CD4-positive, alpha-beta T cell treated with Interleukin-15 for 1 hour (primary cell): ENCODE measurements at regions not wholly inside any gene's neighbourhood (a gene's known extent, or its start where the extent isn't known, plus 50 kb on each side); places are given as distances from the start of the nearest gene placed in this dataset.
"Not testable (repeated sequence)": the region's sequence is repeated elsewhere in the genome, so short reads cannot be mapped to it uniquely, and the experiment has no call there.

Experiments used
- DNase-seq: peaks from one replicate; pipeline ENCODE4 v3.0.0-alpha.2; 2020

DNA sequence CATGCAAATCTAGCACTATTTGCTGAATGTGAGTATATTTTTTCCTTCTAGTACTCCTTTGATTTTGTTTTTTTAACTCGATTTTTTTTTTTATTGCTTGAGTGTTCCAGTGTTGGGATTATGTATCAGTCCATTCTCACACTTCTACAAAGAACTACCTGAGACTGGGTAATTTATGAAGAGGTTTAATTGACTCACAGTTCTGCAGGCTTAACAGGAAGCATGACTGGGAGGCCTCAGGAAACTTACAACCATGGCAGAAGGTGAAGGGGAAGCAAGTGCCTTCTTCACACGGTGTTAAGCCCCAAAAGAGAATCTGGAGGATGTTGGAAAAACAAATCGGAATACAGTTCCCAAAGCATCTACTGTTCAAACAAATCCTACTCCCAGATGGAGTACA lies 69.1 kb downstream of the ZNF518B start:
- not testable (repeated sequence) for DNase-seq

DNA sequence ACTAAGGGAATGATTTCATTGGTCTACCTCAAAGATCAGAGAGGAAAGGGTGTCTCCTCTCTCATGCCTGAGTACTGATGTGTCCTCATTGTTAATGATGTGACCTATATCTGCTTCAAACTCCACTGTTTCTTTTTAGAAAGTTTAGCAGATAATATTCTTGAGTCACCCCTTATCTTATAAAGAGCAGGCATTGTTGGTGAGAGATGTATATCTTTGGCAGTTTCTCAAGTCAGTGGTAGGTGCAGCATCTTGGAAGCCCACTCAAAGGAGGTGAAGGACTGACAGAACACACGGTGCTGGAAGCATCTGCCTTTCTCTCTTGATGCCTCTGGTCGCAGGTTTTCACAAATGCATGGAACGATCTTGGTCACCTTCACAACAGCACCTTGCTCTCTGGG lies 71.2 kb downstream of the ZNF518B start:
- no peak for DNase-seq

DNA sequence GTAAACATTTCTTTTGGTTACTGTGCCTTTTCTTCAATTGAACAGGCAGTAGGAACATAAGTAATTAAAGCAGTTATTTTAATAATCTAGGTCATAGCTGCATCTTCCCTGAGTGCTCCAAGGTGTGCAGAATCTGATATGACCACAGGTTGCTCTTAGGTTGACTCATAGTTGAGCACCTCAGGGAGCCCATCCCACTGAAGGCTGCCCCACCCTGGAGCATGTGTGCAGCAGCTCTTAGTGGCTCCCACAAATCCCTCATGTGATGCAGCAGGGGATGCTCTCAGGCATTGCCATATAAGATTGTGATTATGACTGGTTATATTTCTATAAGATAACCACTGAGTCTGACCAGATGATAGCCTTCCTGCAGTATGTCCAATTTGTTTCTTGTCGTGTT lies 72.3 kb downstream of the ZNF518B start:
- no peak for DNase-seq

DNA sequence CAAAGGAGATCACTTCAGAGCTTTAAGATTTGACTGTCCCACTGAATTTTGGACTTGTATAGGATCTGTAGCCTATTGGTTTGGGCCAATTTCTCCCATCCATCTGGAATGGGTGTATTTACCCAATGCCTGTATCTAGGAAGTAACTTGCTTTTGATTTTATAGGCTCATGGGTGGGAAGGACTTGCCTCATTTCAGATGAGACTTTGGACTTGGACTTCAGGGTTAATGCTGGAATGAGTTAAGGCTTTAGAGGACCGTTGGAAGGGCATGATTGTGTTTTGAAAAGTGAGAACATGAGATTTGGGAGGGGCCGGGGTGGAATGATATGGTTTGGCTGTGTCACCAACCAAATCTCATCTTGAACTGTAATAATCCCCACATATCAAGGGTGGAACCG lies 73.8 kb downstream of the ZNF518B start:
- no peak for DNase-seq

DNA sequence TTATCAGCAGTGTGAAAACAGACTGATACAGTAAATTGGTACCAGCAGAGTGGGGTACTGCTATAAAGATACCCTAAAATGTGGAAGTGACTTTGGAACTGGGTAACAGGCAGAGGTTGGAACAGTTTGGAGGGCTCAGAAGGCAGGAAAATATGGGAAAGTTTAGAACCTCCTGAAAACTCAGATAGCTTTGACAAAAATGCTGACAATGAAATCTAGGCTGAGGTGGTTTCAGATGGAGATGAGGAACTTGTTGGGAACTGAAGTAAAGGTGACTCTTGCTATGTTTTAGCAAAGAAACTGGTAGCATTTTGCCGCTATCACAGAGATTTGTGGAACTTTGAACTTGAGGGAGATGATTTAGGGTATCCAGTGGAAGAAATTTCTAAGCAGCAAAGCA lies 75.1 kb downstream of the ZNF518B start:
- DNase-seq: not testable (repeated sequence)

DNA sequence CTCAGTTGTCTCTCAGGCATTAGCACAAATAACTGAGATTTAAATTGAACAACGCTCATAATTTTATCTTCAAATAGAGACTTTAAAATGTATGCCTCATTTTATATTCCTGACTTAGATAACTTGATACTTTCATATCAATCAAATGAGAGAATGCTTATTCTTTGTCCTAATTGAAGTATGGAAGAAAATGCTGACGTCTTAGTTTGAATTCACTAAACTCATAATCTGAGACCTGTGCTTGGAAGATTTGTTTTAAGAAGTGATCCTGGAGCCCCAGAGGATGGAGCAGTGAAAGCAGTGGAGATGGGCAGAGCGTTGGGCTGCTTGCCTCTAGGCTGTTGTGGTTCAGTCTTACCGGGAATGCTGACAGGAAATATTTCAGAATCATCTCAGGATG lies 76.1 kb downstream of the ZNF518B start:
- no peak for DNase-seq

DNA sequence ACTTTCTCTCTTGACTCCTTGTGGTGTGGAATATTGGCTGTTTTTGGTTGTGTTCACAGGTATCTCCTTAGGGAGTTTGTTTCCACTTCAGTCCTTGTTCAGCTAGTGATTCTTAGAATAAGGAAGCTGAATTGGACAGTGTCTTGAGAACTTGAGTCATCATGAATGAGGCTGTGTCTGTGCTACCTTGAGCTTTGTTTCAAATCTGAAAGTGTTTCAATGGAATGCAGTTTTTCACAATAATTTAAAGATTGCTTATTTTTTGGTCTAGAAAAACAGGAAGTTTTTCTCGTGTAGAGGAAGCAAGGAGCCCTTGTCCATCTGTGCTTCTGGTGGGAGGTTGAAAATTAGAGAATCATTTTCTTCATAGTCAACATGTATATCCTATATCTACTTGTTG lies 76.5 kb downstream of the ZNF518B start:
- no peak for DNase-seq

DNA sequence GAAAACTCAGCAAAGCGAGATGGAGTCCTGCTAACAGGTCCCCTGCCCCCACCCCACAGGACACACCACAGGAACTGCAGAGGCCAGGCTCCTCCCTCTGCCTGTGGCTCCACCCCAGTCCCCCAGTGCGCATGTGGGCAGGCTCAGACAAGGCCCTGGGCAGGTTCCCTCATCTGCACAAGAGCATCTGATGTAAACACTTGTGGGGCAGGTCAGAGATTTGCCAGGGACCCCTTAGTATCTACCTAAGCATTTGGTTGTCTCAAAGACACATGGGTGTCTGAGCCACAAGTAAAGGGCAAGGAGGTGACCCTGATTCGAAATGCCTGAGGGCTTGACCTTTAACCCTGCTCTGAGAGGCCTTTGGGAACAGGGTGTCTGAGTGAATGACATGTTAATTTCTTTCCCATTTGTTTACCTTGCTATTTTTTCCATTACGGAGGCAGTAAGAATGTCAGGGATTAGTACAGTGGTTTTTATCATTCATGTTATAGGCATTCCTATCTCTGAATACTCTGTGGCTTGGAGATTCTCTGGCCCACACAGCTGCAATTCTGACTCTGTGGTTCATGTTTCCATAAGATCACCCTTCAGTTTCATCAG lies 85.3 kb downstream of the ZNF518B start:
- no peak for DNase-seq

DNA sequence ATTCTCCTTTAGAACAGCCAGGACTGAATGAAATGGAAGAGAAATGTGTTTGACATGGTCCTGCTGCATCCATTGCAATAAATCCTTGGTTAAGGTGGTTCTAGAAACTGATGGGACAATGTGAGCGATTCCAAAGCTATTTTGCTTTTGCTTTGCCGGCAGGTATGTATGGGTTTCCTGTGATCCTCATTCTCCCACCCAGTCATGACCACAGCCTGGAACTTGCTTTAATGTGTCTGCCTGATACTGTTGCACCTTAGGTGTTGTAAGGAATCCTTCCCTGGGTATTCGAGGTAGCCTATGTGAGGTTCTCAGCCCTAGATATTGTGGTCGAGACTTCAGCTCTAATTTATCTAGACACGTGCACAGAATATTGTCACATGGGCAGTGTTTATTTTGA lies 86.1 kb downstream of the ZNF518B start:
- DNase-seq: no peak

DNA sequence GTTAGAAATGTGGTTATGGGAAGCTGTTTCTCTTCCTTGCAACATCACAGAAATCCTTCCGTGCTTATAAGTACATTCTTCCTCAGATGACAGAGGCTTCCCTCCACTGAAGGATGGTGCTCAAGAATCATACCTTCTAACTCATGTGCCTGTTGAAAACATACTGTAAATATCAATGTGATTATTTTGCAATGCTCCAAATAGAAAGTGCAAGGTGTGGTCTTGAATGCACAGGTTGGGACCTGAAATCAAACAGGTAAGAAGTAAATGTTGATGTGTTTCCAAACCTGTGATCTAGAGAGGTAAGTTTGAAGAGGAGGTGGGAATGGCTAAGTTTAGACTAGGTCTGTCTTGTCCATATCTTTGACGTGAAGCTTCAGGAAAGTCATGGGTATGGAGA lies 87.7 kb downstream of the ZNF518B start:
- DNase-seq: no peak

DNA sequence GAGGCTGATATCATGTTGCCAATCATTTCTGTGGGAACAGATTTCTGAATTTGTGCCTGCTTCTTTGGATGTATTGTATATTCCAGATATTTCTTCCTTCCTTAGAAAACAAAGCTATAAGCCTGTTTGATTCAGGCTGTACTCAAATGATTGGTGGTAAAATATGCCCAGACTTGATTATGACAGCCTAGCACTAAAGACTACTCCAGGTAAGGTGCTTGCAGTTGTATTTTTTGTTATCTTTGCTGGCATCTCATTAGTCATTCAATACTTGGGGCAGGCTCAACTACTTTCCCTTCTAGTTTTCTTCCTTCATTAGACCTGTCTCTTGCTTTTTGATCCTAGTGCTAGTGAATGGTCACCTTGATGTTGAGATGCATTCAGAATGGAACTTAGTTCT lies 90.6 kb downstream of the ZNF518B start:
- no peak for DNase-seq

DNA sequence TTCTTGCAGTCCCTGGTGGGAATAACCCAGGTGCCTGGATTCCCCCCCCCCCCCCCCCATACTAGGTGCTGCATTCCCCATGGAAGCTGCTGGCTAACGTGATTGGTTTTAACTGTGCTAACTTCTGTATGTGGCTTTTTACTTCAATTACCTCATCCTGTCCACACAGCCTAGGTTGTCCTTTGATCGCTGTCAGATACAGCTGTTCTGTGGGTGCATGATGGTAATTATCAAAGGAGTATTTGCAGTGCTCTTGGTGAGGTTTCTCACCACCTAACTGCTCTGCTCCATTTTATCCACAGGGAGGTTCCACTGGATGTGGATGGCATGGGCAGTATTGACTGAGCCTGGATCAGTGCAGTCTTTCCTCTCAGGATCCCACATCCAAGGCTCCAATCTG lies 93.0 kb downstream of the ZNF518B start:
- DNase-seq: no peak

DNA sequence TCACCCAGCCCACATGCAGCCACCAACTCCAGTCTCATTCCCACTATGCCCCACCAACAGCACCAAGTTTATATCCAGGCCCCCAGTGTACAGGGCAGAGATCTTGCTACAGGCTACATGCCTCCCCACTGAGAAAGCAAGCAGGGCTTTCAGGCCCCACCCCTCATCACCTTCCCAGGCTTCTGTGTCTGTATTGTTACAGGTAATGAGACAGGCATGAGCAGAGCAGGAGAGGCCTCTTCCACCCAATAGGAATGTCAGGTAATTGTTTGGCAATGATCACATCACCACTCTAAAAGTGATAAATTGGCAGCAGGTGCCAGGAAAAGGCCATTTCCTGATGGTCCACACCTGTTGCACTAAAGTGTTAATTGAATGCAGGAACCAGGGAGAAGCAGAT lies 102.5 kb downstream of the ZNF518B start:
- no peak for DNase-seq

DNA sequence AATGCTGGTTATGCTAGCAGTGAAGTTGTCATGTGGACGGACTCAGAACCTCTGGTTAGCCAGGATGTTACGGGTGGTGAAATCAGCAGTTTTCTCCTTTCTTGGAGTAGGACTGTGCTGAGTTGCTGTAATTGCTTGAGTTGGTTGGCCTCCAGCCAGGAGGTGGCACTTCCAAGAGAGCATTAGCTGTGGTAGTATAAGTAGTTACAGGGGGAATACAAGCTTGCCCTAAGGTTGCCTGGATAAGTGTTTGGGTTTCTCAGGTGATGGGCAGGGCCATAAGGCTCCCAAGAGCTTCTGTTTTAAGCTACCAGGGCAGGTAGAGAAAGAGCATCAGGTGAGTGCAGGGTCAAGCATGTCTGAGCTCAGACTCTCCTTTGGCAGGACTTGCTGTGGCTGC lies 103.0 kb downstream of the ZNF518B start:
- DNase-seq: no peak

DNA sequence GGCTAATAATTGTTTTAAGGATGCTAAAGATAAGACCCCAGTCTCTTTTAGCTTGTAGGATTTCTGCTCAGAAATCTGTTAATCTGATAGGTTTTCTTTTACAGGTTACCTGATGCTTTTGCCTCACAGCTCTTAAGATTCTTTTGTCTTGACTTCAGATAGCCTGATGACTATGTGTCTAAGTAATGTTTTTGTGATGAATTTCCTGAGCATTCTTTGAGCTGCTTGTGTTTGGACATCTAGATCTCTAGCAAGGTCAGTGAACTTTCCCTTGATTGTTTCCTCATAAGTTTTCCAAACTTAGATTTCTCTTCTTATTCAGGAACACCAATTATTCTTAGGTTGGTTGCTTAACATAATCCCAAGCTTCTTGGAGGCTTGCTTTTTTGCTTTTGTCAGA lies 104.1 kb downstream of the ZNF518B start:
- DNase-seq: no peak

DNA sequence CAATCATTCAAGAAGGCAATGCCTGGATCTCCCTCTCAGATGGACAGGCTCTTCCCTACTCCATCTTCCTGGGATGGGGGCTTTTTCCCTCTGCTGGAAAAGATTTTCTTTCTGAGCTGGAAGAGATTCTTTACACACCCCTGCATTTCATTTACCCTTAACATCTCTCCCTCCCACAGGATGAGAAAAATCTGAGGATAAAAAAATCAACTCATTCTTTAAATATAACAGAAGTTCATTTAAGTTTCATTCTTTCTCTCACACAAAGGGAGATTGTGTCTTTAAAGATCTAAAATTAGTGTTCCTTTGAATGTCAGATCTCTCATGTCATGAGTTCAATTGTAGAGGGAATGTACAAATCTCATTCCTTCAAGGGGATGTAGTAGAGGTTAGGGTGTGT lies 109.0 kb downstream of the ZNF518B start:
- DNase-seq: no peak

DNA sequence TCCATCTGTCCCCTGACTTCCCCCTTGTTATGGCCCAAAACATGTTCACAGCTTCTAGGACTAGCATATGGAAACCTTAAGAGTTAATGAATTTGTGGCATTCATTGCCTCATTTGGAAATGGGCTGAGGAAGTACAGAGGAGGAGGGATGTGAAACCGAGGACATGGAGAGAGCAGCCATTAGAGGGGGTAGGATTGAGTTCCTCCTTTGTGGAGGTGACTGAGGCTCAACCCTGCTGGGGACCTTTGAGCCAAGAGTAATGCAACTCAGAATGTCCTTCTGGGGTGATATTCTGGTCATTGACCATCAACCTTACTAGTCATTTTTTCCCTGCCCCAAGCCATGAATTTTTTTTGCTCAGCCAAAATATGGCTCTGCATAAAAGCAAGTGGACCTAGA lies 109.4 kb downstream of the ZNF518B start:
- no peak for DNase-seq

DNA sequence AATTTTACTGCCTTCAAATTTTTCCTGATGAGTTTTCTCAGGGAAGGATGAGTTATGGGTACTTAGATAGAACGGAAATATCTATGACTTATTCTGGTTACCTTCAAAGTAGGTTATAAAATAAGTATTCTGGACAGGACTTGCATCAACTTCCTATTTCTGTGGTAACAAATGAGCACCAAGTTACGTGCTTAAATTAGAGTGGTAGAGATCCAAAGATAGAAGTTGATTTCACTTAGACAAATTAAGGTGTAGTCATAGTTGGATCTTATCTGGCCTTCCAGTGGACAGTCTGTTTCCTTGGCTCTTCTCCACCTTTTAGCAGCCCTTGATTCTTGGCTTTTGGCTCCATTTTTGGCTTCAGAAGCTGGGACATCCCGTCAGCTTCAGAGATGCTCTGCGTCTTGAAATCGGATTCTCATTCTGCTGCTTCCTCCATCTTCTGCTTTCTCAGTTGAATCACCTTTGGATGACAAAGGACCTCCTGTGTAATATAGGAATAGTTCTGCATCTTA lies 109.9 kb downstream of the ZNF518B start:
- no peak for DNase-seq

DNA sequence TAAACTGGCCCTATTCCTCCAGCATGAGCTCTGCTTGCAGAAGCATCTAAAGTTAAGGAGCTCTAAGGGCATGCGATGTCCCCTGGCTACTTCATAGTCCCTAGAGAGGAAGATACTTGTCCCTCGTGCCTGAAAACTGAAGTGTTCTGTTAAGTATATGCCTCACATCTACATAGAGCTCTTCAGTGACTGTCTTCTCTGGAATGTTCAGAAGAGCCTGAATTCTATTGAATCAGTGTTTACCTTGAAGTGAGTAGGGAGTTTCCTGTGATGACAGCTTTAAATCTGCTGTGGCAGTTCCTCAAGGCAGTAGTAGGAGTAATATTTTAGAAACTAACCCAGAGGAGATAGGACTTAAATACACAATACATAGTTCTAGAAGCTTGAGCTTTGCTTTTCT lies 111.2 kb downstream of the ZNF518B start:
- no peak for DNase-seq

DNA sequence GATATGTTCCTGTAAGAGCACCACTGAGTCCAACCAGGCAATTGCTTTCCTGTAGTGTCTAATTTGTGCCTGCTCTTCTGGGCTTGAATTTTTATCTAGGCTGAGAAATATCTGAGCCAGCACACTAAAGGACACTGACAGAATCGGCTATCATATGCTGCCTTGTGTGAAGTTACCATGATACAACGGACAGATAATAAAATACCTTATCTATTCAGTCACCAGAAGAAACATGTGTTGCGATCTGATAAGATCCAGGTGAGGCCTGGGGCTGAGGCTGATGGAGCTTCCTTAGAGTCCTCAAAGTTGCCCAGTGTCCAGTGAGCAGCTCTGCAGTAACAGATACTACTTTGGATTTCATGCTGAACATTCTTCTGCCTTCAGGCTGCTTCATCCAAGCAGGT lies 111.8 kb downstream of the ZNF518B start:
- DNase-seq: no peak

DNA sequence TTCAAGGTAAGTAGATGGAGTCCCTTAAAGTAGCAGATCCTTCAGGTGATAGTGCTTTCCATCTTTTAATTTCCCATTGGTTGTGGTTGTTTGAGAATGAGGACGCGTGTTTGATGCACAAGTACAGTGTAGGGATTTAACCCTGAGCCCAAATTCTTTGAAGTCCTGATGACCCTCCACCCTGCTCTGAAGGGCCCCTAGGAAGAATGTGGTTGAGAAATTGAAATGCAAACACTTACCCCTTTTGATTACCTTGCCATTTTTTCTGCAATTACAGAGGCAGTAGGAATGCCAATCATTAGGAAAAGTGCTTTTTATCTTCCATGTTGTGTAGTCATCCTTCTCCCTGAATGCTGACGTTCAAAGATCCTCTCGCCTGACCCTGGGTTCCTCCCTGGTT lies 112.4 kb downstream of the ZNF518B start:
- no peak for DNase-seq

DNA sequence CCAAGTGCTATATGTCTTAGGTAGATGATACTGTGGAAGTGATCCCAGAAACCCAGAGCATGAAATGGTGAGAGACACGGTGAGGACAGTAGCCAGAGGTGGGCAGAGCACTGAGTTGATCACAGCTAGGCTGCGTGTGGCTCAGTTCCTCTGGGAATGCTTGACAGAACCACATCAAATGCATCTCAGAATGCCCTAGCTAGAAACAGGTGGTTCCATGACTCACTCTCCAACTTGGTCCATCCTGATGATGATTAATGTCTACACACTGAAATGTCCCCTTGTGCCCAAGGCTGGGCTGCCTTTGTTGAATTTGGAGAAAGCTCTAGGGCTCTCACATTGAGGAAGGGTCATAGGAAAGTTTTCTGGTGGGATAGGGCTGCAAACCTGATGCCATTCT lies 113.6 kb downstream of the ZNF518B start:
- no peak for DNase-seq

DNA sequence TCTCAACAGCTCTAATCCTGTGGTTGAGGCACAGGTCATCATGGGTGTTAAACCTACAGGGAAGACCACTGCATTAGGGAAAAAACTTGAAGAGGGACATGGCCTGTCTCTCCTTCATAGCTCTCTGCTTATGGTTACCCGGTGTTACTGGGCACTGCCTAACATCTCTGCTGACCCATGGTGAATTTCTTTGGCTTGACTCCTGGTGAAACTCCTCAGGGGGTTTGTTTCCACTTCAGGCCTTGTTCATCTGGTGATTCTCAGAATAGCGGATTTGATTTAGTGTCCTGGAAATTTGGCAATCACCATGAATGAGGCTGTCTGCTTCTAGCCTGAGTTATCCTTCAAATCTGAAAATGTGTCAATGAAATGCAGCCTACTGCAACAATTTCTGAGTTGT lies 114.4 kb downstream of the ZNF518B start:
- no peak for DNase-seq

DNA sequence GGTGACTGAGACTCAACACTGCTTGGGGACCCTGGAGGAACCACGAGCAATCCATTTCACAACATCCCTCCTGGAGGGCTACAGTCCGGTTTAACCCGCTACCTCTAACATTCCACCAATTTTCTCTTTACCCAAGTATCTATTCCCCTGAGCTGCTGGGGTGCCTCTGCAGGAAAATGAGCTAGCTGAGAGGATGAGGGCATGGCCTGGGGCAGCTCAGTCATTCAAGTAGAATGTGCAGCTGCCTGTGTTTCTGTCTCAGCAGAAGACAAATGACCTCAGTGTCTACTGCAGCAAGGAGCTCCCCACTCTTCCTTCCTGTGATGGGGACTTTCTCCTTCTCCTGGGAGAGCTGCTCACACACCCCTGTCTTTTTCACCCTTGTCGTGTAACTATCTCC lies 120.8 kb downstream of the ZNF518B start:
- no peak for DNase-seq

DNA sequence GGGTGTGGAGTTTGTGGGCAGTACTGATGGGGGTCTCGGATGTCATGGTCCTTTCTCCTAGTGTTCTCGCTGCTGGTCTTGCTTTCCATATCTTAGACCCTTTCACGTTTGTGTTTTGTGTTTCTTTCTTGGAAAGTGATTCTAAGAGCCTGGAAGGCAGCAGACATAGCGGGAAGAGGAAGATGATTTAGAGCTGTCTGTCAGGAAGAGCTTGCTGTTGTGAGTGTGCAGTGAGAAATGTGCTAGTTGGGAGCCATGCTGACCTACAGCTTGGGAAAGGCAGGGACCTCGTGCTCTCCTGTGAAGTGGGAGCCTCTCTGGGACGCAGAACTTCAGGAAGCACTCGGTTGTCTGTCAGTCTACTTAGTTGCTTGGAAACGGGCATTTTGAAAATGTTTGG lies 122.2 kb downstream of the ZNF518B start:
- no peak for DNase-seq
